Erythroblast (primary cell): ENCODE measurements at regions not wholly inside any gene's neighbourhood (a gene's known extent, or its start where the extent isn't known, plus 50 kb on each side); places are given as distances from the start of the nearest gene placed in this dataset.

Source experiments
- GATA1 ChIP-seq: IDR thresholded peaks from 2 replicates; pipeline ENCODE4 v1.6.1; 2011; ENCODE audit warnings: low read depth, mild to moderate bottlenecking, control low read depth, low read length, moderate library complexity
- POLR2A ChIP-seq: IDR thresholded peaks from 2 replicates; pipeline ENCODE4 v1.6.1; 2011; ENCODE audit warnings: mild to moderate bottlenecking, low read length

GRCh38 chr2:12858786-12859185 is 142.1 kb downstream of the TRIB2 start:
- TF ChIP-seq POLR2A (no peak), GATA1 (no peak)
